HG03139 (cell line): ENCODE measurements at regions not wholly inside any gene's neighbourhood (a gene's known extent, or its start where the extent isn't known, plus 50 kb on each side); places are given as distances from the start of the nearest gene placed in this dataset.
A peak's percentile ranks its signal among the peaks of the same experiment; 100 is the strongest.

ENCODE experiments used
- ATAC-seq: cut with Tn5 transposase; IDR thresholded peaks from one replicate; pipeline ENCODE4 v1.9.1; 2021; ENCODE audit not compliant: unreplicated experiment

DNA sequence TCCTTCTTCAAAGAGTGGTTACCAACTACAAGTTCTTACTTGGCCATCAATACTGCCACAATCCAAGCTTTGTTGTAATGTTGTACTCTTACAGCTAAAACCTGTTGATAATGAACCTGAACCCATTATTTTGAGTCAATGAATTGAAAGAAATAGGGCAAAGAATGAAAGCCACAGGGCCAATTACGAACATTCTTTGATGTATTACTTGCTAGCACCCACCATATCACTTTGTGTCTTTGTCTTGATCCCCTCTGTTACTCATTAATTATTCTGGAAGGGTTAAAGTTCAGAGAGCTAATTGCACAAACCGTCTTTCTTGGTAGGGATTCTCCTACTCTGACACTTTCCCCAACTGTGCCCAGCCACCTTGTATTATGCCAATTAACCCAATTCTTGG lies 53.2 kb upstream of the TFEC start:
- ATAC-seq: no peak

GRCh38 chr7:116086547-116087045 lies 56.0 kb upstream of the TFEC start:
- ATAC-seq: no peak

GRCh38 chr7:116087291-116087690 lies 56.7 kb upstream of the TFEC start:
- no peak for ATAC-seq

GRCh38 chr7:116087984-116088383 lies 57.4 kb upstream of the TFEC start:
- ATAC-seq: no peak

- no peak for ATAC-seq
Observed at GRCh38 chr7:116089293-116089692, 58.7 kb upstream of the TFEC start.

DNA sequence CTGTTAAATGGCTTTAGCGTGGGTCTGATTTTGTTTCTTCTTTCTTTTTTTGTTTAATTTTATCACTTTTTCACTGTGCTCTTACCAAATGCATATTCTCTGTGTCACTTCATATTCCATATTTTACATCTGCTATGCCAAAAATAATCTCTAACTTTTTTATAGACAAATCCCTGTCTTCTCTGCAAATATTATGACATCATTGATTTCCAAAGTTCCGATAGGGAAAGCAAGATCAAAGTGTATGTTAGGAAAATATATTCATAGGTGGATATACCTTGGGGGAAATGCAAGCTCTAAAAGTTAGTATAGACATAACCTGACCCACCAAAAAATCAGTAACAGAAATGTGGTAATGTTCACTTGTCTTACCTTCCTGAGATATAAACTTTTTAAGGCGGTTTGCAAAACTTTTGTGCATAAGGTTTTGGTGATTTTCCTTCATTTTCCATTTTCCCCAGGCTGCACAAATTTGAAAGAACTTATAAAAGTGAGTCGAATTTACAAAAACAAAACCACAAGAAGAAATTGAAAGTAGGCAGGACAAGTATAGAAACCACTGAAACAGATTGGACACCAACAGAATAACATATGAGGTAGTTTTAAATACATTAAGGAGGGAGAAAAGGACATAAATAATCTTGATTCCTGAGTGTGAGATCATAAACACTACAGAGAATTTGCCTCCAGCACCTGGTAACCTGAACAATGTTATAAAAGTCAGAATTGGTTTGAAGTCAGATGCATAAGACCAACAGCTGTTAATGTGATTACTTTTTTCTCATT lies 63.1 kb upstream of the TFEC start:
- no peak for ATAC-seq

- ATAC-seq: no peak
Observed at GRCh38 chr7:116095396-116095795, 64.8 kb upstream of the TFEC start.

DNA sequence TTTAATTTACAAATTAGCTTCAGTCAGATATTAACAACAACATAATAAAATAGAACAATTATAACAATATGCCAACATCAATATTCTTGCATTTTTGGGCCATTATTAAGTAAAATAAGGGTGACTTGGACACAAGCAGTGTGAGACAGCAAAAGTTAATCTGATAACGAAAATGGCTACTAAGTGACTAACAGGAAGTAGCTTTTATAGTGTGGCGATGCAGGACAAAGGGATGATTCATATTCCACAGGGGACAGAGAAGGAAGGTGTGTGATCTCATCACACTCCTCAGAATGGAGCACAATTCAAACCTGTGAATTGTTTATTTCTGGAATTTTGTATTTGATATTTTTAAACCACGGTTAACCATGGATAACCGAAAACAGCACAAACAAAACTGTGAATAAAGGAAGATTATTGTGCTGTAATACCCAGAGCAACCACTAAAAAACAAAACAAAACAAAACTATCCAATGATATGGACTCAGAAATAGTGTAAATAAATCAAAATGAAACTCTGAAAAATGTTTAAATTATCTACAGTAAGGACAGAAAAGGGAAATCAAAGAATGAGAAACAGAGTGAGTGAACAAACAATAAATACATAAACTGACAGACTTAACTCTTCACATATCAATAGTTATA lies 66.9 kb upstream of the TFEC start:
- ATAC-seq: no peak

GRCh38 chr7:116098175-116098574 lies 67.6 kb upstream of the TFEC start:
- ATAC-seq: no peak

DNA sequence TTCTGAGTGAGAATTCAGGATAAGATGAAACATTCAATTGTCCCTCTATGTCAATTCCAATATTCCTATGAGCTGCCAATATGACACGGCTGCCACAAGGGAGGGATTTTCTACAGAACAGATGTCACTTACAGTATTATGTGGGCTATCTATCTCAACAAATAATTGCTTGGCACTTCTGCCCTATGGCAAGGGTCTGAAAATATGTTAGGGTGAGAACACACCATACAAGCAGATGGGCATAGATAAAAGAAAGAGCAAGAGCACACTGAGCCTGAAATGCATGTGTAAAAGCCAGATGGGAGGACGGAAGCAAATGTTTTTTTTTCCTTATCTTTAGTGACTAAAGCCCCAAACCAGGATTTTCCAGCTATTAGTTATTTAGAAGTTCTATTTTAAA lies 70.1 kb upstream of the TFEC start:
- ATAC-seq: no peak

- ATAC-seq: no peak
Observed at GRCh38 chr7:116101704-116102103, 71.1 kb upstream of the TFEC start.

GRCh38 chr7:116111475-116111874 lies 80.9 kb upstream of the TFEC start:
- no peak for ATAC-seq

- ATAC-seq: no peak
Observed at GRCh38 chr7:116113310-116113709, 82.7 kb upstream of the TFEC start.

- ATAC-seq: no peak
Observed at GRCh38 chr7:116120839-116121238, 89.5 kb upstream of the TES start.

GRCh38 chr7:116122972-116123595 lies 87.3 kb upstream of the TES start:
- ATAC-seq: no peak

GRCh38 chr7:116128139-116128538 lies 82.2 kb upstream of the TES start:
- no peak for ATAC-seq

DNA sequence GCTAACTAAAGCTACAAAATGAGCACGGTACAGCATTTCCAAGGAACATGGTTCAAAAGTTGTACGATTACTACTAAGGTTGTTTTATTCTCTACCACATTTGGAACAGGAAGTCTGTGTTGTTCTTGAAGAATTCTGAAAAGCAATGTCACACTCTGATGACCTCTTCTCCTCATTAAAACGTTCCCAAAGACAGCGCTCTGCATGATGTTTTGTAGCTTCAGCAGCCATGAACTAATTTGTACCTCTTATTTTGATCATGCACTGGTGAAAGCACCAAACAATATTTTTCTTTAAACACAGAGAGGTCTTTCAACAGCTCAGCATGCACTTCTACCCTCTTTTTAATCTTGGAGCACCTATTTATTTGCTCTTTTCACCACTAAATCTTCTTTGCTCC lies 75.0 kb upstream of the TES start:
- no peak for ATAC-seq

- ATAC-seq: peak; percentile 93
Observed at GRCh38 chr7:116138202-116138801, 72.0 kb upstream of the TES start.

- no peak for ATAC-seq
Observed at GRCh38 chr7:116139007-116139406, 71.3 kb upstream of the TES start.

- ATAC-seq: no peak
Observed at GRCh38 chr7:116139807-116140206, 70.5 kb upstream of the TES start.

GRCh38 chr7:116142374-116142773 lies 68.0 kb upstream of the TES start:
- ATAC-seq: no peak

GRCh38 chr7:116142850-116143249 lies 67.5 kb upstream of the TES start:
- ATAC-seq: no peak
